GM21723 (cell line): ENCODE measurements at regions not wholly inside any gene's neighbourhood (a gene's known extent, or its start where the extent isn't known, plus 50 kb on each side); places are given as distances from the start of the nearest gene placed in this dataset.
"Not testable (repeated sequence)": the region's sequence is repeated elsewhere in the genome, so short reads cannot be mapped to it uniquely, and the experiment has no call there.

Source experiments
- ATAC-seq: cut with Tn5 transposase; IDR thresholded peaks from one replicate; pipeline ENCODE4 v1.9.1; 2021; ENCODE audit warnings: mild to moderate bottlenecking, moderate library complexity; ENCODE audit not compliant: unreplicated experiment

- no peak for ATAC-seq
Measured at GRCh38 chr12:24679126-24679525, 269.8 kb downstream of the BCAT1 start.

- no peak for ATAC-seq
Measured at GRCh38 chr12:24678436-24678835, 270.5 kb downstream of the BCAT1 start.

GRCh38 chr12:24668563-24668962 lies 280.3 kb downstream of the BCAT1 start:
- no peak for ATAC-seq

GRCh38 chr12:24664161-24664880 lies 284.6 kb downstream of the BCAT1 start:
- ATAC-seq: no peak

DNA sequence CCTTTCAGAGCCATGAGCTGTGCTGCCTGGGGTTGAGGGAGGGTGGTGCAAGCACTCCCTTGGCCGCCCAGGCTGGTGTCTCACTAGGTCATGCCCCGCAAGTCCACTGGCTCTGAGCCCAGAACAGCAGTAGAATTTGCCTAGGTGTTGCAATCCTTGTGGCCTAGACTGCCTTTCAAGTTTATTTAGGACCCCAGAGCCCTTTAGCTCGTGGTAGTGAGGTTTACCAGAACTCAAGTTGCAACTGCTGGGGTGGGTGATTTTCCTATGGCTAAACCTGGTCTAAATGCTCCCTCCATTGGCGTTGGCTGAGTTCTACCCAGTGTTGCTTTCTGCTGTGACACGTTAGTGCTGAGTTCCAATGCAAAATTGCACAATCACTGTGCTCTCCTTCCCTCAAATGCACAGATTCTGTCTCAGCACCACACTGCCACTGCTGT lies 287.2 kb downstream of the BCAT1 start:
- no peak for ATAC-seq

- ATAC-seq: no peak
Measured at GRCh38 chr12:24659016-24659415, 289.9 kb downstream of the BCAT1 start.

- not testable (repeated sequence) for ATAC-seq
Measured at GRCh38 chr12:24654344-24654743, 294.6 kb downstream of the BCAT1 start.

- no peak for ATAC-seq
Measured at GRCh38 chr12:24649634-24650033, 299.3 kb downstream of the BCAT1 start.

DNA sequence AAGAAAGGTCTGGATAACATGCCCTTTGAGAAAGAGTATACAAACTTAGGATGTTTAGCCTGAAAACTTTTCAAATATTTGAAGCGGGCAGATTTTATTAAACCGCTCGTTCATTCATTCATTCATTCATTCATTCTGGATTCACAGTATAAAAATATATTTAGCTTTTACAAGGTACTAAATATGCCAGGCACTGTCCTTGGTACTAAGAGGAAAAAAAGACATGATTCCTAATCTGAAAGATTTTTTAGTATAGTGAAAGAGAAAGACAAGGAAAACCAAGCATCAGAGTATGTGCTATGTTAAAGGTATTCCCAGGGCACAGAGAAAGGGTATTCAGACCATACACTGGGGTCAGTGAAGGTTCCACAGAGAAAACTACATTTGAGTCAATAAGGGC lies 299.7 kb downstream of the BCAT1 start:
- ATAC-seq: no peak

DNA sequence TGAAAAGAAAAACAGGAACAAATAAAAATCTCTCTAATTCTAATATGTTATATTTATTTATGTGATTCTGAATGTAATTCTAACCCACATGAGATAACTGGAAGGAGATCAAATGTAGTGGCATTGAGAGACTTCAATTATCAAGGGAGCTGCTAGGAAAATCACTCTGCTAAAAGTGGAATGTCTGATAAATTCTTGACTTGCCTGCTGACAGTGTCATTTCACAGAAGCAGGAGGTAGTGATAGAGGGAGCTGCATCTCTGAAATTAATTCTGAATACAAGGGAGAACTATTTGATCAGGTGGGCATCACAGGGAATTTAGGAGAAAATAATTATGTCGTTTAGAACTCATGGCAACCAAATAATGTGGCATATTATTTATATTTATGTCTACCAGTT lies 303.6 kb downstream of the BCAT1 start:
- no peak for ATAC-seq

DNA sequence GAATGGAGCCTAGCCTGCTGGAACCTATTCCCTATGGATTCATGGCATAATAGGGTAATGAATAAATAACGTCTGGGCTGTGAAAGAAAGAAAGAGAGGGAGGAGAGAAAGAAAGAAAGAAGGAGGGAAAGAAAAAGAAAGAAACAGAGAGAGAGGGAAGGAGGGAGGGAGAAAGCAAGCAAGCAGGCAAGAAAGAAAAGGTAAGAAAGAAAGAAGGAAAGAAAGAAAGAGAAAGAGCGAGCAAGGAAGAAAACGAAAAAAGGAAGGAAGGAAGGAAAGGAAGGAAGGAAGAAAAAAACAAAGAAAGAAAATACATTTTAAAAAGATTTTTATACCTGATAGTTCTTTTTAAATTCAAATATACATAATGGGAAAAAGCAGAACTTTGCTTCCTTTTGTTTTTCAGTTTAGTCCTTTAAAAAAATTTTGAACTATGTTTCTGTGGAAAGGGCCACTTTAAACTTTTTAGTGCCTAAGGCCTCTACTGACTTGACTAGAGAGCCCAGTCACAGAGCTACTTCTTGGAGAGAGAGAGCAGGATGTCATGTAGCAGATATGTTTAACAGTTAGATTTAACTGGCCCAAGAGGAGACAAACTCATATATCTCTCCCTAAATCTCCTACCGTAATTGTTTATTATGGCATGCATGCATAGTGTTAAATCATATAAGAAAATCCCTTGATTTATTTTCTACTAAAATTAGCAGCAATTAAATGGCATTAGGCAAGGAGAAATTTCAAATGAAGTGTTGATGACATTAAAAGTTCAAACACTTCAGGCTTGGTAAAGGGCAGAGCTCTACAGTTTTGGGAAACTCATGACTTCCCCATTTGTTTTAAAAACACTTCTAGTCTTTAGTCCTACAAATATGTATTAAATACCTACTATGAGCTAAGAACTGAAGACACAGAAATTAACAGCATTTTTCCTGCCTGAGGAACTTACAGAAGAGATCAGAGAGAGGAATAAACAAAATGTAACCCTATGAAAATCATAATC lies 305.5 kb downstream of the BCAT1 start:
- no peak for ATAC-seq

DNA sequence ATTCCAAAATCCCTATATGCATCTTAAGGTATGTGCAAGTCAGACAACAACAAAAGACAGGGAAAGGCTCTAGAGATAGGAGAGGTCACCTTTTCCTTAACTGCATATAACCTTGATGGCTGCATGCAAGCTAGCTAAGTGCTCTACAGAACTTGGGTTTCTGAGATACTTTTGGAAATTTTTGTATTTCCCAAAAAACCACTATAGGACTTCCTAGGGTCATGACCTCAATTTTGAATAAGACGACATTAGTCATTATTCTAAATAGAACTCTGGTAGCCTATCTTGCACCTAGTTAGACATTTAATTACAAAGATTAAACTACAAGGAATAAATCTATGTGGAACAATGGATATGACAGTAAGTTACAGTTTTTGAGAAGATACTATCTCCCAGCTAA lies 309.3 kb downstream of the BCAT1 start:
- no peak for ATAC-seq

DNA sequence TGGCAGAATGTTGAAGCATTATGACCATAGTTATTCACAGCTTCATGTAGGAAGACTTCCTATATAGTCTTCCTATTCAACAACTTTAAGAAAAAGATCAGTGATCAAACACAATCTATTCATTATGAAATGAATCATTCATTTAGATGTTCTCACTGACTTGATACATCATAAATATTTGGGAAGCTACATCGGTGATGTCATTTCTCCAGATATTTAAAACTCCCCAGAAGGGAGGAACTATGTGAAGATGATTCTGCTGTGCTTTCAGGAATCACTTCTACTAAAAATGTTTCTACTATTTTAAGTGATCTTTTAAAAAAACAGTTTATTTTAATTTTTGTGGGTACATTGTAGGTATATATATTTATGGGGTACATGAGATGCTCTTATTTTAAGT lies 316.4 kb downstream of the BCAT1 start:
- no peak for ATAC-seq

GRCh38 chr12:24631676-24632426 lies 317.1 kb downstream of the BCAT1 start:
- ATAC-seq: no peak

DNA sequence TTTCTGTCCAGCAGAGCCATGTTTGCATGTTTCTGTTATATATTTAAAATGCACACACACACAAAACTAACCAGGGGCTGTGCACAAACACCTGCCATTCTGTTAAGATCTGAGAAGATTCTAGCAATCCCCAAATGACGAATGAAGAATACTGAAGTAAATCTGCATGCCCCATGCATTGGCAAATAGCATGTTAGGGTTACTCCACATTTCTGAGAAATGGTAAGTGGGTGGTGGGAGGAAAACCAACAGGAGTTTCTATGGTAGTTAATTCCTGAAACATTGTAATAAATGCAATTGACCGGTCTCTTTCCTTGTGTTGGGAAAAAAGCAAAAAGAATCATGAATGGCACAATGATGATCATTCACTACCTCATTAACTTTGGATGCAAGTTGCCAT lies 318.0 kb downstream of the BCAT1 start:
- no peak for ATAC-seq

DNA sequence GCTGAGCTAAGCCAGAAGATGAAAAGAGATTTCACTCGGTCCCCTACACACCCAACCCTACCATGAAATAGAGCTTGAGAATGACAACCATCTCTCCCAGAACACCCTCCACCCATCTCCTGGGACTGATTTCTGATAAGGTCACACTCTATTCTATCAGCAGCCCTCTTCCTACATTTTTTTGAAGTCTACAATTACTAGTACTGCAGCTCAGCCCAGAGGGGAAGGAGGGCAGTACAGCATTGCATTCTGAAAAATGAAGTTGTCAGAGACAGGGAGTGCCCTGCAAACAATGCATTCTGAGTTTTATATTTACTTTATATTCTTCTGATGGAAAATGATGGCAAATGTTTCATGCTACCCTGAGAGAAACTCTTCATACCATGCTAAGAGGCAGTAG lies 318.5 kb downstream of the BCAT1 start:
- no peak for ATAC-seq

DNA sequence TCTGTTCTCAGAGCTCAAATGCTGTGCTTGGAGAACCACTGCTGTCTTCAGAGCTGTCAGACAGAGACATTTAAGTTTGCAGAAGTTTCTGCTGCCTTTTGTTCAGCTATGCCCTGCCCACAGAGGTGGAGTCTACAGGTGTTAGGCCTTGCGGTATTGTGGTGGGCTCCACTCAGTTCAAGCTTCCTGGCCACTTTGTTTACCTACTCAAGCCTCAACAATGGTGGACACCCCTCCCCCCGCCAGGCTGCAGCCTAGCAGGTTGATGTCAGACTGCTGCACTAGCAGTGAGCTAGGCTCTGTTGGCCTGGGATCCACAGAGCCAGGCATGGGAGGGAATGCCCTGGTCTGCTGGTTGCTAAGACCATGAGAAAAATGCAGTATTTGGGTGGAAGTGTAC lies 323.8 kb downstream of the BCAT1 start:
- ATAC-seq: no peak

GRCh38 chr12:24619954-24620353 lies 328.9 kb downstream of the BCAT1 start:
- not testable (repeated sequence) for ATAC-seq

- ATAC-seq: no peak
Measured at GRCh38 chr12:24617471-24617870, 331.4 kb downstream of the BCAT1 start.

- ATAC-seq: no peak
Measured at GRCh38 chr12:24615967-24616411, 332.9 kb downstream of the BCAT1 start.

- ATAC-seq: no peak
Measured at GRCh38 chr12:24608637-24609285, 340.1 kb downstream of the BCAT1 start.
